Stromal cell of bone marrow (primary cell): ENCODE measurements at regions not wholly inside any gene's neighbourhood (a gene's known extent, or its start where the extent isn't known, plus 50 kb on each side); places are given as distances from the start of the nearest gene placed in this dataset.
"Not testable (repeated sequence)": the region's sequence is repeated elsewhere in the genome, so short reads cannot be mapped to it uniquely, and the experiment has no call there.

Source experiments
- DNase-seq: peaks from one replicate; pipeline ENCODE4 v3.0.0-alpha.2; 2012; ENCODE audit warnings: low read depth

GRCh38 chr1:121519042-121519755, 334.4 kb downstream of the SRGAP2C start:
- DNase-seq, result no peak

DNA sequence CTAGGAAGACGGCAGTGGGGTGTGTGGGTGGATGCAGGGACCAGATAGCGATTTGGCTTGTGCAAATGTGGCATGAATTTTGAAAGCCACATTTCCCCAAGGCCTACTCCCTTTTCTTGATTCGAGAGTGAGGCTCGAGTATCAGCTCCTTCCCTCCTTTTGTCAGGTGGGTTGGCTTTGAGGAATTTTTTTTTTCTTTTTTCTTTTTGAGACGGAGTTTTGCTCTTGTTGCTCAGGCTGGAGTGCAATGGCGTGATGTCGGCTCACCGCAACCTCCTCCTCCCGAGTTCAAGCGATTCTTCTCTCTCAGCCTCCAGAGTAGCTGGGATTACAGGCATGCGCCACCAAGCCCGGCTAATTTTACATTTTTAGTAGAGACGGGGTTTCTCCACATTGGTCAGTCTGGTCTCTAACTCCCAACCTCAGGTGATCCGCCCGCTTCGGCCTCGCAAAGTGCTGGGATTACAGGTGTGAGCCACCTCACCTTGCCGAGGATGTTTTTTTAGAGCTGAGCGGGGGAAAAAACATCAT, 335.0 kb downstream of the SRGAP2C start:
- DNase-seq, result not testable (repeated sequence)

DNA sequence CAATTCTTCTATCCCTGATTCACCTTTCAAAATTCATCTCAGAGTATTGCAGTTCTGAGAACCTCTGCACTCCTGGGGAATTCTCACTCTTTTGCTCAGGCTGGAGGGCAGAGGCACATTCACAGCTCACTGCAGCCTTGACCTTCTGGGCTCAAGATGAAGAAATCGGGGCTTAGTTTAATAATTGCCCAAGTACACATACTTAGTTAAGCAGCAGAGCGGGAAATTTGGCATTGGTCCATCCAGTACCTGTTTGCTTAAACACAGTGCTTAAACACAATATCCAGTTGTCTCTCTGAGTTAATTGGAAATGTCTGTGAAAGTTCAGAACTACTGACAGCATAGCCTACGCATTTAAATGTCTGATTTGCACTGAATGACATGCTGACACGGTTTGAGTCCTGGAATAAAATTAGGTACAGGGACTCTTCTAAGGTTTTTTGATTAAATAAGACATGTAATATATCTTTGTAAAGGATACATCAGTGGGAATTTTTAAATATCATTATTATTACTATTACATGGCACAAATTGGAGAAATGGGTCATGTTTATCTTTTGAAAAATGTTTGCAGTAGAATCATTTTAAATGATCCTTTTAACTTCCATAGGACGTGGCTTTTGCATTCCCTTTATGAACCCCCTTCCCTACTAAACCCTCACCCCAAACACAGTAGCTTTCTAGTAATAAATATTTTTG, 337.4 kb downstream of the SRGAP2C start:
- DNase-seq, result no peak

DNA sequence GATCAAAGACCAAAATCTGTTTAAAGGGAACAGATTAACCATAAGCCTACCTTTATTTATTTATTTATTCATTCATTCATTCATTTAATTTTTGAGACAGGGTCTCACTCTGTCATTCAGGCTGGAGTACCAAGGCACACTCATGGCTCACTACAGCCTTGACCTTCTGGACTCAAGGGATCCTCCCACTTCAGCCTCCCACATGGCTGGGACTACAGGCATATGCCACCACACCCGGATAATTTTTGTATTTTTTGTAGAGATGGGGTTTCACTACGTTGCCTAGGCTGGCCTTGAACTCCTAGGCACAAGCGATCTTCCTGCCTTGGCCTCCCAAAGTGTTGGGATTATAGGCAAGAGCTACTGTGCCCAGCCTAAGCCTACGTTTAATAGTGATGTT, 338.3 kb downstream of the SRGAP2C start:
- DNase-seq, result not testable (repeated sequence)

DNA sequence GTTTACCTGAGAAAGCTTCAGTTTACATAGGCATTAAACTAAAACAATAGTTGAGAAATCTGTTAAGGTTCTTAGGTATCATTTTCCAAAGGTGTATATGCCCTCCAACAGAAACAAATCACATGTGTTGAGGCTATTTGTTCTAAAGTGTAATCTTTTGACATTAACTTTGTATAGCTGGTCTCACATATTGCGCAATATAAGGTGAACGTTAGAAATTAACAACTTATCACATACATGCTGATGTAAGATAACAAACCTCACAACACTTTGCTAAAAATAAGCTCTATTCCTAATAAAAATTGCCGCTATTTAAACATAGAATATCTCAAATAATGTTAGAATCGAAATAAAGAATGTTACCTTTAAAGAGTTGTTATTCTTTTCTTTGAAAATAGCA, 340.6 kb downstream of the SRGAP2C start:
- no peak for DNase-seq

DNA sequence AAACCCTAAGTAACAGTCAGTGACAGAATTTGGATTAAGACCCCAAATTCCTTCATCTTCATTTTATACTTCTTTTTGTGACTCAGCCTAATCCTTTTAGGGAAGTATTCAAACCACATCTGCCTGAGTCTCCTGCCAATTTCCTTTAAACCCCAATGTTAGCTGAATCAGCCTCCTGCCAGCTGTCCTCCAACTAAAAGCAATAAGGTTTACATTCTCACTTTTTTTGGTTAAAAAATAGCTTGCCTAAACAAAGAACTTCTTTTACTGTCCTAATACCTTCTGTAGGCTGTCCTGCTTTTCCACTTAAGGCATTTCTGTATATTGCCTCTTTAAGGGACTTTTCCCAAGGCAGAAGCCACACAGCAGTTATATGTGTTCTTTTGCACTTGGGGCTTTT, 344.2 kb downstream of the SRGAP2C start:
- not testable (repeated sequence) for DNase-seq

- not testable (repeated sequence) for DNase-seq
These were observed 345.3 kb downstream of the SRGAP2C start for GRCh38 chr1:121530026-121530425.

DNA sequence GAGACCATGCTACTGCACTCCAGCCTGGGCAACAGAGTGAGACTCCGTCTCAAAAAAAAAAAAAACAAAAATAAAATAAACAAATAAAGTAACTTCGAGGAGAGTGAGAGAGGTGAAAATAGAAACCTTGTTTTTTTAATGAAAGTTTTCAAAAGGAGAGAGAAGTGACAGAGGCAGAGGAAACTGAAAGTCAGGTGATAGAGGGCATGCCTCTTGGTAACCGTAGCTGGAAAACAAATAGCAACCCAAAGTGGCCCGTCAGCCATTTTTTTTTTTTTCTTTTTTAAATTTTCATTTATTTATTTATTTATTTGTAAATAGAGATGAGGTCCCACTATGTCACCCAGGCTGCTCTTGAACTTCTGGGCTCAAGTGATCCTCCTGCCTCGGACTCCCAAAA, 347.0 kb downstream of the SRGAP2C start:
- DNase-seq, result not testable (repeated sequence)

DNA sequence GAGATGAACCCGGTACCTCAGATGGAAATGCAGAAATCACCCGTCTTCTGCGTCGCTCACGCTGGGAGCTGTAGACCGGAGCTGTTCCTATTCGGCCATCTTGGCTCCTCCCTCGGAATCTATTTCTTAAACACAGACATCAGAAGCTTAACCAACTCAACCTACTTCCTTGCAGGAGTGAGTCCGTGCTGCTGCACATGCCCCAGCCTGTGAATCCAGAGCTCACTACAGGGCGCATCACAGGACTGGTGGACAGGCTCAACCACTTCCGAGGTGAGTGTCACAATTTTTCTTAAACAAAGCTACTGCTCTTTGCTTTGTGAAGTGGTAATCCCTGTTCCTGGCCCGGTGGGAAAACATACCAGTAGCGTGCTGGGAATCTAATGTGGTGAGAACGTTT, 353.4 kb downstream of the SRGAP2C start:
- not testable (repeated sequence) for DNase-seq

GRCh38 chr1:121538943-121539575, 354.3 kb downstream of the SRGAP2C start:
- no peak for DNase-seq

DNA sequence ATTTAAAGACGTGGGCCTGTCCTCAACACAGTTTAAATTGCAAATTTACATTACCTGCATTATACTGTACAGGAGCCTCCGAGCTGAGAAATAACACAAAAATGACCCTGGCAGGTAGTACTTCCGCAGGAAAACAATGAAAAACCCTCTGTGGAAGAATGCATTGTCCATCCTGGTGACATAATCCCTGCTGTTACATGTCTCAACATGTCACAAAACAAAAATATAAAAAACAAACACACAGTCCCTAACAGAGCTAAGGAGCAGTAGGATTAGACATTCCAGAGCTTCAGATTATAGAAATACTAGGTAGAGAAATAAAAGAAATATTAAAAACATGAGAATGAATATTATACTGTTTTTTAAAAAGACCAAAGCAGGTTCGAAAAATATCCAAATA, 359.2 kb downstream of the SRGAP2C start:
- DNase-seq, result not testable (repeated sequence)

GRCh38 chr1:121544500-121544899, 359.7 kb downstream of the SRGAP2C start:
- no peak for DNase-seq

DNA sequence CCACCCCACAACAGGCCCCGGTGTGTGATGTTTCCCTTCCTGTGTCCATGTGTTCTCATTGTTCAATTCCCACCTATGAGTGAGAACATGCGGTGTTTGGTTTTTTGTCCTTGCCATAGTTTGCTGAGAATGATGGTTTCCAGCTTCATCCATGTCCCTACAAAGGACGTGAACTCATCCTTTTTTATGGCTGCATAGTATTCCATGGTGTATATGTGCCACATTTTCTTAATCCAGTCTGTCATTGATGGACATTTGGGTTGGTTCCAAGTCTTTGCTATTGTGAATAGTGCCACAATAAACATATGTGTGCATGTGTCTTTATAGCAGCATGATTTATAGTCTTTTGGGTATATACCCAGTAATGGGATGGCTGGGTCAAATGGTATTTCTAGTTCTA, 361.1 kb downstream of the SRGAP2C start:
- not testable (repeated sequence) for DNase-seq

DNA sequence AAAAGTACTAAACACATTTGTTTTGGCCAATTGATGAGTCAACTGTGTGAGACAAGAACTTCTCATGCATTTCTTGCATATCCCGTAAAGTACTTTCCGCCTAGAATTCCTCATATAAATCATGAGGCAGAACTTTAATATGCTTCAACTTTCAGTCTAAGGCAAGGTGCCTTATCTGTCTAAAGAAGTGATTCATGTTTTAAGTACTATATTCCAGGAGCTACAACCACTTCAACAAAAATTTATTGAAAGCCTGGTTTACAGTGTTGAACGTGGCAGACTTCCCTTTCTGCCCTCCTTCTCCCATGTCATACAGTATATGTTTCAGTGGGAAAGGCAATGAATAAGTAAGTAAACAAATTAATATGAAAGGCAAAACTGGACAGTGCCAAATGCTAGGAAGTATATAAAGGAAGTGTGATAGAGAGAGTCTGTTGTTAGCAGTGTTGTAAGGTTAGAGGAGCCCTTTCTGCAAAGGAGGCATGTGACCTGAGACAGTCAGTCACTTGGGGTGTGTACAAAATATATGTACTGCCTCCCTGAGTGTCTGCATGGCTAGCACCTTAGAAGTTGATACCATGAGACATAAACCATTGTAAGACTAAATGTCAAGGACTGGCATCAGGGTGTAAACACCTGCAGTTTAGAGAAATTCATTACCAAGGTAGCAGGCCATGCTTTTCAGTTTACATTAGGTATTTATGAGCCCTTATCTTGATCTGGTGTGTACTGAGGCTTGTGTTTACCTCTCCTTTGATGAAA, 362.2 kb downstream of the SRGAP2C start:
- DNase-seq, result peak; percentile 24

DNA sequence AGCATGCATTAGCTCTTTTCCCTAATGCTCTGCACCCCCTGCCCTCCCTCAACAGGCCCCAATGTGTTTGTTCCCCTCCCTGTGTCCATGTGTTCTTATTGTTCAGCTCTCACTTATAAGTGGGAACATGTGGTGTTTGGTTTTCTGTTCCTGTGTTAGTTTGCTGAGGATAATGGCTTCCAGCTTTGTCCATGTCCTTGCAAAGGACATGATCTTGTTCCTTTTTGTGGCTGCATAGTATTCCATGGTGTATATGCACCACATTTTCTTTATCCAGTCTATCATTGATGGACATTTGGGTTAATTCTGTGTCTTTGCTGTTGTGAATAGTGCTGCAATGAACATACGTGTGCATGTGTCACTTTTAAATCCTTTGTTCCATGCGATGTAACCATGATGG, 363.0 kb downstream of the SRGAP2C start:
- DNase-seq, result not testable (repeated sequence)

DNA sequence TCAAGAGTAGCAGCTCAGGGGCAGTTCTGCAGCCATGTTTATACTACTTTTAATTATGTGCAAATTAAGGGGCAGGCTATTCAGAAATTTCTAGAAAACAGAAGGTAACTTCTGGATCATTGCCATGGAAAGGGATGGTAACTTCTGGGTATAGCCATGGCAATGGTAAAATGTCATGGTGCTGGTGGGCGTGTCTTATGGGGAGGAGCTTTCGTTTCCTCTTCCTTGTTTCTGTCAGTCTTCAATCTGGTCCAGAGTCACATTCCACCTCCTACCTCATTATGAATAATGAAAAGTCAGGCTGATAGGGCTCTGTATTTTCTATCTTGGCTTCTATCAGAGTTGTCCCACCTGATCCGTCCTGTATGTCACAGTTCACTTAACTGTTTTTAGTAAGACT, 366.0 kb downstream of the SRGAP2C start:
- DNase-seq, result not testable (repeated sequence)

- not testable (repeated sequence) for DNase-seq
These were observed 366.7 kb downstream of the SRGAP2C start for GRCh38 chr1:121551491-121551890.

DNA sequence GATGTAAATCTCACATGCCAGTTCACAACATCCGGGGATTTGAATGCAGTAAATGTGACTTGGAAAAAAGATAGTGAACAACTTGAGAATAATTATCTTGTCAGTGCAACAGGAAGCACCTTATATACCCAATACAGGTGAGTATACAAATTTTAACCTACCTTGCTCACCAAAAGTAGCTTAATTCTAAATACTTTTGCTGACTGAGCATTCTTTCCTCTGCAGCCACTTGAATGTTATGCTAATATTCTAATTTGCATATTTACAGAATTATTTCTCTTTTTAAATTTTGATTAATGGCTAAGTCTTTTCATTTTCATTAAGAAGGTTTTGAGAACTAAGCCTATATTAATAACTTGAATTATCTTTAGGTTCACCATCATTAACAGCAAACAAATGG, 371.8 kb downstream of the SRGAP2C start:
- not testable (repeated sequence) for DNase-seq

DNA sequence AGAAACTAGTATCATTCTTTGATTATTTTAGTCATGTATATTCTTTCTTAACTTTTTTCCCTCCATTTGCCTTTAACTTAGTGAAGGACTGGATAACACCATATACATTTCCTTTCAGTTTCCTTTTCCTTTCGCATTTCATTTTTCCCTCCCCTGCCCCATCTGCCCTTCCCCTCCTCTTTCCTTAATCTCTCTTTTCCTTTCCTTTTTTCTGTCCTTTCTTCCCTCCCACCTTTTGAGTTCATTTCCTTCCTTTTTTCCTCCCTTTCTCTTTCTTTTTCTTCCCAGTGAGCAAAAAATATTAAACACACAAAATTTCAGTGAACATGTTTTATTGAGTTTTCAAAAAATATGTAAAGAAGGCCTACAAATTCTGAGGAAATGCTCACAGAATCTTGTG, 373.3 kb downstream of the SRGAP2C start:
- DNase-seq, result not testable (repeated sequence)

GRCh38 chr1:121558514-121558913, 373.7 kb downstream of the SRGAP2C start:
- peak; percentile 90 for DNase-seq

GRCh38 chr1:121566346-121566745, 381.6 kb downstream of the SRGAP2C start:
- DNase-seq, result no peak

DNA sequence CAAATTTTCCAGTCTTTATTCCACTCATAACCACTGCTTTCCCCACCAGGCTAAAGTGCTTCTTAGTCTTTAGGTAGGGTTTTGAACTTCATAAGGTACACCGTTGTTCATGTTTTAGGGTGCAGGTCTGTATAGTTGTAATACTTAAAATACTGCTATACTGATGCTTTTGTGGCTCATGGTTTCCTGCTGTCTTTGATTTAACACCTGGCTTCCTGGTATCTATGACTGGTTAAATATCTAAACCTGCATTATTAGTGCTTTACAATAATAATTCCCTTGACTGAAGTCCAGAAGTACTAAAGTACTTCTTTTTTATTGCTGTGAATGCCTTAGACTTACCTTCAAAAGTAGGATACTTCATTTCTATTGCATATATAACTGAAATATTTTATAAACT, 384.7 kb downstream of the SRGAP2C start:
- no peak for DNase-seq
